Activated CD8-positive, alpha-beta memory T cell treated with anti-CD3 and anti-CD28 coated beads, Interleukin-2, amount 10 ng/mL, durations not matched to agents 7 days and 5 days (primary cell): ENCODE measurements at regions not wholly inside any gene's neighbourhood (a gene's known extent, or its start where the extent isn't known, plus 50 kb on each side); places are given as distances from the start of the nearest gene placed in this dataset.
A peak's percentile ranks its signal among the peaks of the same experiment; 100 is the strongest.

Source experiments
- ATAC-seq: fragments of 150-1000 bp; cut with Tn5 transposase; one replicate; pipeline ENCODE4 v1.10.0; 2021; ENCODE audit warnings: moderate library complexity
- CTCF ChIA-PET: fragments of 350-600 bp; sonication (Branson Sonifier 250); formaldehyde crosslinking; loops from one replicate; lab custom pipeline; 2021; ENCODE audit warnings: antibody characterized with exemption; lab: Charles Lee
- DNase-seq: peaks from one replicate; pipeline ENCODE4 v3.0.0-alpha.2; 2020
- H3K27ac Mint-ChIP-seq: one replicate; pipeline ENCODE4 v1.8.0; 2021; ENCODE audit warnings: mild to moderate bottlenecking, mixed read lengths
- H3K27me3 Mint-ChIP-seq: one replicate; pipeline ENCODE4 v1.8.0; 2021; ENCODE audit warnings: mixed read lengths
- H3K36me3 Mint-ChIP-seq: one replicate; pipeline ENCODE4 v1.8.0; 2021; ENCODE audit warnings: mild to moderate bottlenecking, mixed read lengths
- H3K4me1 Mint-ChIP-seq: one replicate; pipeline ENCODE4 v1.8.0; 2021; ENCODE audit warnings: mixed read lengths
- H3K4me3 Mint-ChIP-seq: one replicate; pipeline ENCODE4 v1.8.0; 2021; ENCODE audit warnings: mild to moderate bottlenecking, moderate library complexity, mixed read lengths
- H3K9me3 Mint-ChIP-seq: one replicate; pipeline ENCODE4 v1.8.0; 2022; ENCODE audit warnings: low read depth, mixed read lengths

DNA sequence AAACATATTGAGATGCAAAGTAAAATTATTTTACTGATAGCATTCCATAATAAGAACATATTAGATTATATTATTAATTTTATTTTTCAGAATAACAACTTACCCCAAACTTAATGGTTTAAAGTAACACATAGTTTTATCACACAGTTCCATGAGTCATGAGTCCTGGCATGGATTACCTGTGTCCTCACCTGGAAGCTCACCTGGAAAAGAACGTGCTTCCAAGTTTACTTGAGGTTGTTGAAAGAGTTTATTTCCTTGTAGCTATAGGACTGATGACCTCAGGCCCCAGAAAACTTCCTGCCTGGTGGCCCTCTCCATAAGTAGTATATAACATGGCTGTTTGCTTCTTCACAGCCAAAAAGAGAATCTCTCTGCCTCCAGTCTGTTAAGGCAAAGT, 254.6 kb downstream of the TFEC start:
- Mint-ChIP-seq H3K27me3 (peaks cover 2% of the 10 kb centered on the region), H3K27ac (no peak overlapping the region), H3K9me3 (no peaks in the 10 kb centered on the region), H3K4me3 (no peak overlapping the region), H3K36me3 (no peaks in the 10 kb centered on the region), H3K4me1 (no peaks in the 10 kb centered on the region)
- ATAC-seq (no peak), DNase-seq (no peak)
- CTCF ChIA-PET = no interaction called here

DNA sequence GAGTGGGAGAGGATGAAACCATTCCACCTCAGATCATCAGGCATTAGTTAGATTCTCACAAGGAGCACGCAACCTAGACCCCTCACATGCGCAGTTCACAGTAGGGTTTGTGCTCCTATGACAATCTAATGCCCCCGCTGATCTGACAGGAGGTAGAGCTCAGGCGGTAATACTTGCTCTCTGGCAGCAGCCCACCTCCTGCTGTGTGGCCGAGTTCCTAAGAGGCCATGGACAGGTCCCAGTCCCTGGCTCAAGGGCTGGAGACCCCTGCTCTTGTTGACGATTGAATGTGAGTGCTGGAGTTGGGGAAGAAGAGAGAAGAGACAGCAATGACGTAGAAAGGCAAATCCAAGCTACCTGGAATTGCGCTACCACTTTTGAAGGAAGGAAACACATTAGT, 267.2 kb downstream of the TFEC start:
- H3K27me3 Mint-ChIP-seq = no peaks in the 10 kb centered on the region
- H3K27ac Mint-ChIP-seq = no peak overlapping the region
- no peaks in the 10 kb centered on the region for H3K36me3 Mint-ChIP-seq
- DNase-seq (no peak), ATAC-seq (no peak)
- H3K4me3 Mint-ChIP-seq = no peak overlapping the region
- no peaks in the 10 kb centered on the region for H3K4me1 Mint-ChIP-seq
- CTCF ChIA-PET = no interaction called here
- H3K9me3 Mint-ChIP-seq = no peaks in the 10 kb centered on the region

DNA sequence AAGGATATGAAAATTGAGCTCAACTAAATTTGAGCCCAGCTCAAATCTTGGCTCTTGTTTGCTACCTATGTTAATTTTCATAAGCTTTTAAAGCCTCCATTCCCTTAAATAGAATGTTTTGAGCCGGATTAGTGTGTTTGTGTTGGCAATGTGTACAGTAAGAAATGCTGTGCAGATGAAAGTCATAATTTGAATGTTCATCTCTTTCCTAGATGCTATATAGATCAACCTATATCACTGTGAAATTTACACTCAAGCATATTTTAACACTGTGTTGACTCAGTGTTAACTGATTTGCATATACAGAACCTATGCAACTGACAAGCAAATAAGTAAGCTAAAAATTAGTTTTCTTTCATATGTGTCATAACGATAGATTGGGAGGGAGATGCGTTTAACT, 272.5 kb downstream of the TFEC start:
- H3K27ac Mint-ChIP-seq = no peak overlapping the region
- no peaks in the 10 kb centered on the region for H3K36me3 Mint-ChIP-seq
- DNase-seq (no peak), ATAC-seq (no peak)
- no peaks in the 10 kb centered on the region for H3K4me1 Mint-ChIP-seq
- no peaks in the 10 kb centered on the region for H3K9me3 Mint-ChIP-seq
- no peaks in the 10 kb centered on the region for H3K27me3 Mint-ChIP-seq
- CTCF ChIA-PET = no interaction called here
- H3K4me3 Mint-ChIP-seq = no peak overlapping the region

DNA sequence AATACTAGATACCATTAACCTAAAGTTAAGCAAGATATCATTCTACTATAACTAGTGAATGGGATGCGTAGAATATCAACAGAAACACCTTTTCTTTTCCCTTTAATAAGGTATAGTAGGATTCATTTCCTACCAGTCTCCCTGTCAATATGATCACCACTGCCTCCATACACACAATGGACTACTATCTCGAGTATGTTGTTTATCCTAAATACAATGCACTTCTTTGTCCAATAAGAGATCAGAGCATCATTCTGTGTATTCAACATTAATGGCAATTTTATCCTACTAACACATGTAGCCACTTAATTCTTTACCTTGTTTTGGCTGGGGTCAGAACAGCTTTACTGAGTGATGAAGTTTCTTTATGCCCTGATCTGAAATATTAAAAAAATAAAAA, 276.3 kb downstream of the TFEC start:
- no peaks in the 10 kb centered on the region for H3K4me1 Mint-ChIP-seq
- H3K27me3 Mint-ChIP-seq = no peaks in the 10 kb centered on the region
- H3K4me3 Mint-ChIP-seq = no peak overlapping the region
- DNase-seq (no peak), ATAC-seq (no peak)
- CTCF ChIA-PET = no interaction called here
- H3K27ac Mint-ChIP-seq = no peak overlapping the region
- no peaks in the 10 kb centered on the region for H3K36me3 Mint-ChIP-seq
- H3K9me3 Mint-ChIP-seq = no peaks in the 10 kb centered on the region

DNA sequence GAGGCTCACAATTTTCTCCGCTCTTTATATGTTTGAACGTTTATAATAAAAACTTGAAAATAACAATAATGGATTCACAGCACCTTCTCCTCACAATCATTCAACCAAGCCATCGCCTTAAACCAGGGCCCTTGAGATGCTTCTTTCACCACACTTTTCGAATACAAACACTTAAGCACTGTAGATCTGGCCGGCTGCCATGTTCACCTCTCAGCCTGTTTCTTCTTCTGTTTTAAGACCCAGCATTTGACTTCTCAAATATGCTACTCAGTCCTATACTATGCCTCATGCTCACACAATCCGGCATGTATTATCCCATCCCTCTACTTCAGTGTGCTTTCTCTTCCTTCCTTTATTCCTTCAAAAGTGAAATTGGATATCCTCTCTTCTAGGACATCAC, 280.6 kb downstream of the TFEC start:
- Mint-ChIP-seq H3K4me3 (no peak overlapping the region), H3K36me3 (no peaks in the 10 kb centered on the region), H3K27me3 (no peaks in the 10 kb centered on the region), H3K9me3 (no peaks in the 10 kb centered on the region), H3K27ac (no peak overlapping the region), H3K4me1 (peaks cover 4% of the 10 kb centered on the region)
- no peak for DNase-seq
- CTCF ChIA-PET = interaction anchor here (1.4 to 1.5 kb wide), 2 partner anchors 10 to 884 kb away, joined by 4 to 5 read pairs; no protein-coding TSS in a partner anchor
- ATAC-seq = no peak

DNA sequence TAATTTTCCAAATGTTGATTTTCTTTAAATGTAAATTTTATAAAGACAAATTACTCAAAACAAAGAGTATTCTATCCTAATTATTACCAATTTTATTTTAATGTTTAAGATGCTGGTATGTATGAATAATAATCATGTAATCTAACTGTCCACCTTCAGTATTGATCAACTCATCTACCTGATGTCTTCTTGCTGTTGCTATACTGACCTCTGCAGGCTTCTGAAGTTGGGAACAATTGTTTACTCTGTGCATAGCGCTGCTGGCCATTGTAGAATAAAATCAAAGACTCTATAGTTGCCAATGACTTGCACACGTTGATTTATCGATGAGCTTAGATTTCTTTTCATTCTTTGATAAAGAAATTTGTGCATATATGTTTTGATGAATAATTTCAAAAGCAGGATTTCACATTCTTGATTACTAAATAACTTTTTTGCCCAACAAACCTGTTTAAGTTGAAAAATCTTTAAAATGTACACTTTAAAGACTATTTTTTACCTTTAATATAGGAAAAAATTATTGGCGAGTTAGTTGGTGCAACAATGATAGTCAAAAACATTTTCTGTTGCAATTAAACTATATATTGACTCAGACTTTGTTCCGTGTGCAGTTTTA, 282.3 kb downstream of the TFEC start:
- Mint-ChIP-seq H3K4me1 (peaks cover 4% of the 10 kb centered on the region), H3K27ac (no peak overlapping the region), H3K27me3 (no peaks in the 10 kb centered on the region), H3K36me3 (no peaks in the 10 kb centered on the region), H3K9me3 (no peaks in the 10 kb centered on the region), H3K4me3 (no peak overlapping the region)
- DNase-seq = no peak
- peak; percentile 57 for ATAC-seq
- CTCF ChIA-PET = interaction anchor here (1.3 to 2.4 kb wide), 2 partner anchors 36 to 41 kb away, joined by 3 to 7 read pairs; no protein-coding TSS in a partner anchor

DNA sequence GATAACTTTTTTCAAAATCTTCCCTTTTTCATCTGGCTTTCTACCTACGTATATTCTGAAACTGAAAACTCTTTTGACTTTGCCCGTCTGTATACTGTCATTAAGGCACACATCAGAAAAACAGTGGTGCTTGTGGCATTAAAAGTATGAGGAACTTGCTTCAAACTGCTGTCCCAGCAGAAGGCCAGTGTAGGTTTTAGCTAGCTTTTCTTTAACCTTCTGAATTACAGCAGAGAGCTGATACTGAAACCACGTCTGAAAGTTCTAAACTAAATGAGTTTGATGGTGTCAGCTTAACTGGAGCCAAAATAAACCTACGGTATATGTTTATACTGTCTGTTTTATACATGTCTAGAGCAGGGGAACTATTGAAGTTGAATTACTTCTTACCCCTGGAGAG, 283.4 kb downstream of the TFEC start:
- H3K36me3 Mint-ChIP-seq = no peaks in the 10 kb centered on the region
- peak overlapping the region; percentile 53 for H3K27ac Mint-ChIP-seq
- DNase-seq (no peak), ATAC-seq (no peak)
- H3K4me1 Mint-ChIP-seq = peaks cover 4% of the 10 kb centered on the region
- H3K27me3 Mint-ChIP-seq = no peaks in the 10 kb centered on the region
- peak overlapping the region; percentile 32 for H3K4me3 Mint-ChIP-seq
- H3K9me3 Mint-ChIP-seq = no peaks in the 10 kb centered on the region
- CTCF ChIA-PET = interaction anchor here (2.4 kb wide), 1 partner anchor 39 kb away, joined by 7 read pairs; no protein-coding TSS in a partner anchor

DNA sequence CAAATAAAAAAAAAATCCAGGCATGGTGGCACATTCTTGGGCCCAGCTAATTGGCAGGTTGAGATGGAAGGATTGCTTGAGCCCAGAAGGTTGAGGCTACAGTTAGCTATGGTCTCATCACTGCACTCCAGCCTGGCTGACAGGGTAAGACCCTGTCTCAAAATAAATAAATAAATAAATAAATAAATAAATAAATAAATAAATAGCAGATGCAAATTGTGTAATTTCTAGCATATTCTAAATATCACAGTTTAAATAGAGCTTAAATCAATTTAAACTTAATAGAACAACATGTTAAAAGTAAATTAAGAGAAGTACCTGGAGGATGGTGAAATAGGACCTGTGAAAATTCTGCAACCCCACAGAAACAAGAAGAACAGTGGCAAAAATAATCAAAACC, 290.5 kb downstream of the TFEC start:
- Mint-ChIP-seq H3K27me3 (no peaks in the 10 kb centered on the region), H3K4me3 (no peak overlapping the region), H3K36me3 (no peaks in the 10 kb centered on the region), H3K4me1 (peaks cover under 1% of the 10 kb centered on the region), H3K27ac (no peak overlapping the region), H3K9me3 (no peaks in the 10 kb centered on the region)
- DNase-seq (no peak), ATAC-seq (no peak)
- CTCF ChIA-PET = interaction anchor here (1.4 kb wide), 1 partner anchor 10 kb away, joined by 5 read pairs; no protein-coding TSS in a partner anchor

DNA sequence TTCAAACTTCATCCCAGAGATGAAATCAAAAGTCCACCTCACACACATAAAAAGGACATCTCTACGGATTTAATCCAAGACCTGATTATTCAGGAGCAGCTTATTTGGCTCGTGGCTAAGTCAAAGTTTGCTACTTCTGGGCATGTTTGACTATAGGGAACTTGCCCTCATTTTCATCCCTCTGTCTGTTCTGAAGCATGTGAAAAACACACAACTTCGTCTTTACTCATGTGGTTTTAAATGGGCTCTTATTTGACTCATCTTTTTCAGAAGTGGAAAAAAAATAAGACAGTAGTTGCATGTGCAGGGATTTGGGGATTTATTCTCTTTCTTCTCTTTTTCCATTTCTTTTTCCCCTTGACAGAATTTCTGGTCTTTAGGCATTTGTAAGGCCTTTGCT, 295.9 kb downstream of the TFEC start:
- Mint-ChIP-seq H3K36me3 (no peaks in the 10 kb centered on the region), H3K4me1 (peaks cover 8% of the 10 kb centered on the region), H3K4me3 (no peak overlapping the region), H3K9me3 (no peaks in the 10 kb centered on the region), H3K27ac (no peak overlapping the region), H3K27me3 (no peaks in the 10 kb centered on the region)
- ATAC-seq (no peak), DNase-seq (no peak)
- CTCF ChIA-PET = no interaction called here

DNA sequence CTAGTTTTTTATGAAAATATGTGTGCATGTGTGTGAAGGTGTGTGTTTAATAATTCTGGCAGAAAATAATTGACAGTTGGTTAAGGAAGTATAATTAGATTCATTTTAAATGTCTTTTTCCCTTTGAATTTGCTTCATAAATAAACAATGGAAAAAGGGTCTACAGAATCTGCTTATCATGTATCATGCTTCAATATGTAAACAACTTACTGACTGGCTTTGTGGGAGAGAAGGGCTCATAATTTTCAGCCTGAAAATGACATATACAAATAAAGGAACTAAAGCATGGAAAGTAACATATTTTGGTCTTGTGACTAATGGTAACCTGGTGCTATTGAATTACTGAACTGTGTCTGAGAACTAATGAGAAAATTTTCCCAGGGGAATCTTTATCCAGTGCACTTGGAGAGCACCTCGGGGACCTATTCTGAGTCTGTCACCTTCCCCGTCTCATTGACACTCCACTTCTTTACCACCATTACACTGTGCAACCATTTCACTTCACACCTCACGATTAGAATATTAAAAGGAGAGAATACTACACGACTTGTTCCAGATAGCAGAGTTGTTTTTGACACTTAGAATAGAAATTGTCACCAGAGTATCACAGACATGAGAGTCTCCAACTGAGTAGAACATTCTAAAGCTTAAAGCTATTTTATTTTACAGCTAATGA, 298.6 kb downstream of the TFEC start:
- H3K36me3 Mint-ChIP-seq = no peaks in the 10 kb centered on the region
- H3K27ac Mint-ChIP-seq = no peak overlapping the region
- no peaks in the 10 kb centered on the region for H3K27me3 Mint-ChIP-seq
- no peaks in the 10 kb centered on the region for H3K9me3 Mint-ChIP-seq
- no peak overlapping the region for H3K4me3 Mint-ChIP-seq
- no peak for DNase-seq
- ATAC-seq = no peak
- H3K4me1 Mint-ChIP-seq = peaks cover 8% of the 10 kb centered on the region
- CTCF ChIA-PET = no interaction called here

DNA sequence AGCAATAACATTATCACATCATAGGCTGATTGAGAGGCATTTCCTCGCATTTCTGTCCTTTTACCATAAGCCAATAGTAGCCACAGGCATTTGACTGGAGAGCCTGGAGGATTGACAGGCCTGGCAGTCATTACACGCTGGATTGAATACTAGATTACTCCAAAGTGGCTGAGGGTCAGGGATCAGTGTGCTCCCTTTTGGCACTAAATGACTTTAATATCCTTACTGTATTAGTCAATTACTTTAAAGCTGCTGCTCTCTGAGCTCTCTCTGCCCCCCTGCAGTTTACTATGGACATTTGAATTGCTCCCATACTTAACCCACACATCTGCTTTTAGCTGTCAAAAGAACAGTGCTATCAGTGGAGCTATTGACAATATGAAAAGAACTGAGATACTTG, 302.0 kb downstream of the TFEC start:
- Mint-ChIP-seq H3K4me1 (peaks cover 2% of the 10 kb centered on the region), H3K27me3 (no peaks in the 10 kb centered on the region), H3K27ac (no peak overlapping the region), H3K4me3 (no peak overlapping the region), H3K36me3 (peaks cover 5% of the 10 kb centered on the region), H3K9me3 (peaks cover 3% of the 10 kb centered on the region)
- ATAC-seq = no peak
- CTCF ChIA-PET = no interaction called here
- no peak for DNase-seq

DNA sequence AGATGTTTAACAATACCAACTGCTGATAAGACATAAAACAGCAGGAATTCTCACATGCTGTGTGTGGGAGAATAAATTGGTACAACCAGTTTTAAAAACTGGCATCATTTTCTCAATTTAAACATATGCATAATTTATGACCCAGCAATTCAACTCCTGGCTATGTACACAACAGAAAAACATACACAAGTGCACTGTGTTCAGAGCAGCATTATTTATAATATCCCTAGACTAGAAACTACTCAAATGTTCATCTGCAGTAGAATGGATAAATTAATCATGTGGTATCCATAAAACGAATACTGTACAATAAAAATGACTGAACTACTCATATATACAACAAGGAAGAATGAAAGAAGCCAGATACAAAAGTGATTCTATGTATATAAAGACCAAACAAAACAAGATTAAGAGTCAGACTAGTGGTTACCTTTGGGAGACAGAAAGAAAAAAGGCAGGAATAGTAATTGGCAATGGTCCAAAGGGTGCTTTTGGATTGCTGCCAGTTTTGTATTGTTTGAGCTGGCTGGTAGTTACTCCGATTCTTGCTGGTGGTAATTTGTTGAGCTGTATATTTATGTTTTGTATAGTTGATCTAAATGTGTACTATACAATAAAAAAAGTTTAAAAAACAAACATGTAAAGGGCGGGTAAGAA, 306.0 kb downstream of the TFEC start:
- Mint-ChIP-seq H3K27ac (no peak overlapping the region), H3K9me3 (peaks cover 3% of the 10 kb centered on the region), H3K36me3 (peaks cover 8% of the 10 kb centered on the region), H3K4me3 (no peak overlapping the region), H3K4me1 (peaks cover 26% of the 10 kb centered on the region), H3K27me3 (no peaks in the 10 kb centered on the region)
- DNase-seq (no peak), ATAC-seq (no peak)
- CTCF ChIA-PET = no interaction called here

DNA sequence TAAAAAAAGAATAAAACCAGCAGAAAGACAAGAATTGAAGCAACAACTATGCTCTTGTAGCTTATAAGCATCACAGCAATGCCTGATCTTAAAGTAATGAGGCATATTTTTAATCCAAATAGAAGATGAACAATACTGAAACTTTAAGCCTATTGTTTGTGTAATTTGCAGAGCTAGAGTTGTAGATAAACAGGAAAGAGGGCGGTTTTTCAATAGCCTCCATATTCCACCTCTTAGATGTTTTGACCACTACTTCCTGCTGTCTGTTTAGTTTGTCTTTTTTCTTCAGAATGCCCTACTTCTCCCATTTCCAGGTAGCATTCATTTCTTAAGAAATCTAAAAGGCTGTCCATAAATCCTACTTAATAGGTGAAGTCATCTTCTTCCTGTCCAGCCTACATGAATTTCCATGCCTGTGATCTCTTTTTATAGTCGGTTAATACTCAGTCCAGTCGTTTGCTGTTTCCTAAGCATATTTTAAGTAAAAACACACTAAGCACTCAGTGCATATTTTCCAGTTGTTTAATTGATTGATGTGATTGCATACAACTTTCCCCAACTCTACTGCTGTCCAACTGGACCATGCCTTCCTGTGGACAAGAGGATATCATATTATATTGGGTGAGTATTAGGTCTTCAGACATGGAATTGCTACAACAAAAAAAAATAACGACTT, 308.1 kb downstream of the TFEC start:
- H3K27ac Mint-ChIP-seq = peak overlapping the region; percentile 85
- H3K4me3 Mint-ChIP-seq = peak overlapping the region; percentile 39
- CTCF ChIA-PET = no interaction called here
- DNase-seq = no peak
- peaks cover 8% of the 10 kb centered on the region for H3K36me3 Mint-ChIP-seq
- peaks cover 27% of the 10 kb centered on the region for H3K4me1 Mint-ChIP-seq
- peaks cover 3% of the 10 kb centered on the region for H3K9me3 Mint-ChIP-seq
- peak; percentile 84 for ATAC-seq
- H3K27me3 Mint-ChIP-seq = no peaks in the 10 kb centered on the region
